ENCODE measurements at regions not wholly inside any gene's neighbourhood (a gene's known extent, or its start where the extent isn't known, plus 50 kb on each side); places are given as distances from the start of the nearest gene placed in this dataset.

- no peaks in the 10 kb centered on the region for H3K36me3 ChIP-seq (ENCODE audit: control insufficient read depth in 5 of 5, insufficient read depth in 5 of 5, low read length in 5 of 5)
- H3K27me3 ChIP-seq (ENCODE audit: control insufficient read depth in 5 of 5, insufficient read depth in 4 of 5, low read length in 5 of 5), result peaks cover 3 to 13% (median 6%) of the 10 kb centered on the region in 5 donors
- H3K27ac ChIP-seq (ENCODE audit: low read depth, low read length), result no peak overlapping the region
- H3K9ac ChIP-seq (ENCODE audit: low read length in 5 of 5), result no peak overlapping the region
- H3K4me1 ChIP-seq (ENCODE audit: control insufficient read depth in 5 of 5, insufficient read depth in 5 of 5, low read length in 5 of 5), result peaks cover 0 to 4% (median 0%) of the 10 kb centered on the region in 5 donors
- H3K4me3 ChIP-seq (ENCODE audit: low read depth in 1 of 5, low read length in 5 of 5), result no peak overlapping the region
- no peaks in the 10 kb centered on the region for H3K9me3 ChIP-seq (ENCODE audit: control insufficient read depth in 5 of 5, low read length in 5 of 5)
These were observed 57.0 kb upstream of the RAI2 start for GRCh38 chrX:17917945-17918577.

DNA sequence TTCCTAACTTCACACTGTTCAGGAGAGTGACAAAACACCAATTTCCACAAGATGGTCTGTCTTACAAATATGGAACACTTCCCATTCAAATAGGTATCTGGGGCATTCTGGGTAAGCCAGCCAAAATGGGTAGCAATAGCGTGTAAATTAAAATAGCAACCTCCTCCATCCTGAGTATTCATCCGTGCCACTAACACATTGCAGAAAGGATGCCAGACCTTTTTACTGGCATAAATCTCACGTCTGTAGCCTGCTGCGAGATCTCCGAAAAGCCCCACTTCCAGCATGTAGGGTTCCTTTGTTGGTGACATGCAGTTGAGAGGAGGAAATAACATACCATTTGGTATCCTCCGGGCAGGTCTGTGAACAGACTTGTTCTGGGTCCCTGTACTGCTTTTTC is 52.7 kb upstream of the RAI2 start:
- H3K9me3 ChIP-seq (ENCODE audit: control insufficient read depth in 5 of 5, low read length in 5 of 5), result peaks cover 0 to 4% (median 3%) of the 10 kb centered on the region in 5 donors
- H3K4me3 ChIP-seq (ENCODE audit: low read depth in 1 of 5, low read length in 5 of 5), result no peak overlapping the region
- peaks cover 3 to 13% (median 6%) of the 10 kb centered on the region in 5 donors for H3K27me3 ChIP-seq (ENCODE audit: control insufficient read depth in 5 of 5, insufficient read depth in 4 of 5, low read length in 5 of 5)
- no peak overlapping the region for H3K9ac ChIP-seq (ENCODE audit: low read length in 5 of 5)
- no peaks in the 10 kb centered on the region for H3K36me3 ChIP-seq (ENCODE audit: control insufficient read depth in 5 of 5, insufficient read depth in 5 of 5, low read length in 5 of 5)
- no peaks in the 10 kb centered on the region for H3K4me1 ChIP-seq (ENCODE audit: control insufficient read depth in 5 of 5, insufficient read depth in 5 of 5, low read length in 5 of 5)
- H3K27ac ChIP-seq (ENCODE audit: low read depth, low read length), result no peak overlapping the region

Data from subcutaneous abdominal adipose tissue (tissue), 5 donors.